Ectodermal cell (in vitro differentiated cells): ENCODE measurements at regions not wholly inside any gene's neighbourhood (a gene's known extent, or its start where the extent isn't known, plus 50 kb on each side); places are given as distances from the start of the nearest gene placed in this dataset.

Experiments used
- H3K27ac ChIP-seq: 2 replicates; pipeline ENCODE4 v1.7.0; 2013; ENCODE audit warnings: mild to moderate bottlenecking, low read depth, low read length; ENCODE audit not compliant: insufficient read depth, poor library complexity, severe bottlenecking
- H3K27me3 ChIP-seq: 2 replicates; pipeline ENCODE4 v1.7.0; 2013; ENCODE audit warnings: mild to moderate bottlenecking, low read length; ENCODE audit not compliant: insufficient read depth, control insufficient read depth, poor library complexity, severe bottlenecking
- H3K36me3 ChIP-seq: one replicate; pipeline ENCODE4 v1.7.0; 2013; ENCODE audit warnings: low read length; ENCODE audit not compliant: control insufficient read depth, insufficient read depth
- H3K4me1 ChIP-seq: one replicate; pipeline ENCODE4 v1.7.0; 2013; ENCODE audit warnings: low read length; ENCODE audit not compliant: control insufficient read depth, insufficient read depth
- H3K4me3 ChIP-seq: 2 replicates; pipeline ENCODE4 v1.7.0; 2013; ENCODE audit warnings: low read depth, low read length, control low read depth; ENCODE audit not compliant: insufficient read depth
- H3K9me3 ChIP-seq: 2 replicates; pipeline ENCODE4 v1.7.0; 2013; ENCODE audit warnings: mild to moderate bottlenecking, low read length, moderate library complexity; ENCODE audit not compliant: control insufficient read depth
- WGBS, 2 experiments: methylation state at CpG; one replicate each; pipeline ENCODE4 v1.1.7; 2013; ENCODE audit warnings: missing lambda C conversion rate in 2 of 2; 5-methylcytosine and 5-hydroxymethylcytosine counted together

DNA sequence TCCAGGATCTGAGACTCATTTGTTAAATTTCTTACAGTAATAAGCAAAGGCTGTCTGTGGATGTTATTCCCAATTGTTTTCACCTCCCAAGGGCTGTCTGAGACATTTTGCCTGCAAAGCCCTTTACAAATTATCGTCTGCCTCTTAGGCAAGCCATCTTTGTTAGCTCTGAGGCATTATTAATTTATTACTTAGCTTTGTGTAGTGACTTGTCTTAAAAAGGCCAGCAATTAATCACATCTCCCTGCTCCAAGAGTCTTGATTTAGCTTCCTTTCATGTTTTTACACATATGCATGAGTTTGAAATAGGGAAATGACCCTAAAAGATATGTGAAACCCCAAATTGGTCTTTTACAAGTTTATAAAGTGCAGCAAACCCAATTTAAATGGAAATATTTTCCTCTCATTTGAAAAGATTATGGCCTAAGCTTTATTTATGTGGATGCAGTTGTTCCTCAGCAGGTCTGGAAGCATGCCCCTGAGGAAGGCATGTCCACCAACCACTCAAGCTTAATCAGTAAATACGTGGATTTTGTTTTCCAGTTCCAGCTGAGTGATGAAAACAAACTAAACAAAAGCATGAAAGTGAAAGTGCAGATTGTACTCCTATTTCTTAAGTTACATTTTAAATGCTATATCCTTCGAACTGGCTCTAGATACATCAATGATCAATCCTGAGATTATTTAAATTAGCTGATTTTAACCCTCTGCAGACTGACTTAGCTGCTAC is 173.6 kb upstream of the LNX1 start:
- 93 to 98% methylated on average over 3 of the region's 3 CpGs for WGBS, 2 experiments
- no peaks in the 10 kb centered on the region for H3K4me1 ChIP-seq
- H3K4me3 ChIP-seq = no peak overlapping the region
- no peak overlapping the region for H3K27ac ChIP-seq
- H3K36me3 ChIP-seq = no peaks in the 10 kb centered on the region
- H3K9me3 ChIP-seq = no peaks in the 10 kb centered on the region
- H3K27me3 ChIP-seq = no peaks in the 10 kb centered on the region

DNA sequence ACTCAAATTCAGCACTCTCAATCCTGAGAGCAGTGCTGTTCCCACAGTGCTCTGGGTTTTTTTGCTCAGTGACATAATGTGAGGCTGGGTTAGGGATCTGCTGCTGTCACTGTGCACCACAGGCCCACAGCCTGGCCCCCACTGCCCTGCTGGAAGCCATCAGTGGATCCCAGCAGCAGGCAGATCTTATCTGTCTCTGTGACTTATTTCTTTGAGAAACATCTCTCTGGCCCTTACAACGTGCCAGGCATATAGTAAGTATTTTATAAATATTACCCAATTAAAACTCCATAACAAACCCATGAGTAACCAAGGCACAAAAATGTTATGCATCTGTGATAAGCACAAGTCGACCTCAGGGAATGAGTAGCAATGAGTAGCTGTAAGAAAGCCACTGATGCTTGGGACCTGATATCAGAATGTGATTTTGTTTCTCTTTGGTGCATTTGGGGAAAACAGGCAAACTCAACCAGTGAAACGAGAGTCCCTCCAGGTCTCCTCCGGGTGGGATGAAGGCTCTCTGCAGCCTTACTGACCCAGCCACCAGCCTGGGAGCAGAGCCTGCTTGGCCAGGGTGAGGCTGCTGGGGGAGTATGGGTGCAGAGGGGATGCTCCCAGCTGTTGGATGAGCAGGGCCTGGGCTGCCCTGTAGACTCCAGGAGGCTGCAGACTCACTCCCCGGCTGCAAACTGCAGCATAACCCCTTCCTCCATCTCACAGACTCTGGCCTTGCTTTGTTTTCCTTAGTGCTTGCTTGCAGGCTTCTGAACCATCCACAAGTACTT is 172.7 kb upstream of the LNX1 start:
- Histone ChIP-seq H3K27me3 (no peaks in the 10 kb centered on the region), H3K4me3 (no peak overlapping the region), H3K36me3 (no peaks in the 10 kb centered on the region), H3K27ac (no peak overlapping the region), H3K9me3 (no peaks in the 10 kb centered on the region), H3K4me1 (no peaks in the 10 kb centered on the region)
- 75 to 83% methylated on average over 4 to 5 of the region's 5 CpGs for WGBS, 2 experiments

DNA sequence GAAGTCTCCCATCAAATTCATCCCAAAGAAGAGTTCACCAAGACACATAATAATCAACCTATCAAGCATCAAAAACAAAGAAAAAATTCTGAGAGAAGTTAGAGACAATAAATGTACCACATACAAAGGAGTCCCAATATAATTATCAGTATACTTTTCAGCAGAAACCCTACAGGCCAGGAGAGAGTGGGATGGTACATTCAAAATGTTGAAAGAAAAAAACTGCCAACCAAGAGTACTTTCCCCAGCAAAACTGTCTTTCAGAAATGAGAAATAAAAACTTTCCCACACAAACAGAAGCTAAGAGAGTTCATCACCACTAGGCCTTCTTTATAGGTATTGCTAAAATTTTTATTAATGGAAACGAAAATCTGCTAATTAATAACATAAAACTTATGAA is 164.4 kb upstream of the LNX1 start:
- H3K4me1 ChIP-seq = no peaks in the 10 kb centered on the region
- no peaks in the 10 kb centered on the region for H3K27me3 ChIP-seq
- H3K27ac ChIP-seq = no peak overlapping the region
- H3K9me3 ChIP-seq = no peaks in the 10 kb centered on the region
- no peaks in the 10 kb centered on the region for H3K36me3 ChIP-seq
- no peak overlapping the region for H3K4me3 ChIP-seq
- WGBS, 2 experiments = no CpG with 5 or more reads among the region's 1 CpG

DNA sequence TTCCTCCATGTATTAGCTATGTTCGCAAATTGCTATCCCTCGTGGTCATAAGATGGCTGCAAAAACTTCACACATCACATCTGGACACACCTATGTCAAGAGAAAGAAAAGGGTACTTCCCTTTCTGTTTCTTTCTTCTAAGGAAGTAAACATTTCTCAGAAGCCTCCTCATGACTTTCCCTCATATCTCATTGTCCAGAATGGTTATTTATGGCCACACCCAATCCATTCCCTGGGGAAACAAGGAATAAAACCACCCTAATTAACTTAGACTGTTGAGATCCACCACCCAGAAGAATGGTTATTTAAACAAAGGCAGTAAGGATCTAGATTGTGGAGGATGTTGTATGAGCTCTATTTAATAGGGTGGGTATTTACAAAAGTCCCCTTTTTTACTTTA is 160.8 kb upstream of the LNX1 start:
- 88 to 92% methylated on average over 1 of the region's 2 CpGs for WGBS, 2 experiments

DNA sequence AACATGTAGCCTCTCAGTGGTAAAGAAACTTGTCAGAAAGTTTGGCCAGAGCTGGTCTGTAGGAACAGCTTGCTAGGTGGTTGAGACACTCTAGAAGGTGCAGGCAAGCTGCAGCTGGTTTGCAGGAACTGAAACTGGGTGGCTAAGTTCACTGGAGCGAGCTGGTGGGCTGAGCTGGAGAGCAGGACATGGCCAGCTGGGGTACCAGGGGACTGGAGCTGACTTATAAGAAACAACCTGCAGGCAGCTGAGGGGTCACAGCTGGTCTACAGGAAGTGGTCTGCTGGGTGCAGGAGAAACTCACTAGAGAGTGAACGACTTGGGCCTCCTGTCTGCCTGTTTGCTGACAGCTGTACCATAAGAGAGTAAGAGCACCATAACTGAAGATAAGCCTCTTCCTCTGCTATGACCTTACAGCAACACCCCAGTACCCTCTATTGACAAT is 157.1 kb upstream of the LNX1 start:
- H3K4me3 ChIP-seq = no peak overlapping the region
- WGBS, 2 experiments = 87 to 88% methylated on average over 2 of the region's 2 CpGs
- H3K27ac ChIP-seq = no peak overlapping the region
- H3K4me1 ChIP-seq = no peaks in the 10 kb centered on the region
- H3K36me3 ChIP-seq = no peaks in the 10 kb centered on the region
- H3K27me3 ChIP-seq = no peaks in the 10 kb centered on the region
- H3K9me3 ChIP-seq = no peaks in the 10 kb centered on the region

More for the DNA sequence above, 160.8 kb upstream of the LNX1 start:
- Histone ChIP-seq H3K4me3 (no peak overlapping the region), H3K27ac (no peak overlapping the region), H3K4me1 (no peaks in the 10 kb centered on the region), H3K36me3 (no peaks in the 10 kb centered on the region), H3K9me3 (no peaks in the 10 kb centered on the region), H3K27me3 (no peaks in the 10 kb centered on the region)

DNA sequence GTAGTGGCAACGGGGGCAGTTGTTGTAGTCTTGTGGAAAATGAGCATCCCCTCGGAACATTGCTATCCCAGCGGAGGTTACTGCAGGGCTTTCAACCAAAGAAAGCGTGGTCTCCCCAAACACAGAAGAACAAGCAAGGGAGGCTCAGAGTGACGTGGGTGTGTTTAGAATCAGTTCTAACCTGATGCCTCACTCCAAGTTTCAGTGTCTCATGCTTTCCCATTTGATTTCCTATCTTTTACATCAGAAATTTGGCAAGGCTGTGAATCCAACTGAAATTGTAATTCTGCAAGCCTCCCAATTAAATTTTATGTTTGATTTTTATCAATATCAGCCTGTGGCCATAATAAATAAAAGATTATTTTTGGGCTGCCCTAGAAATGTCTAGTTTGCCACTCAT is 156.1 kb upstream of the LNX1 start:
- 93 to 97% methylated on average over 5 of the region's 5 CpGs for WGBS, 2 experiments
- Histone ChIP-seq H3K36me3 (no peaks in the 10 kb centered on the region), H3K9me3 (no peaks in the 10 kb centered on the region), H3K4me1 (no peaks in the 10 kb centered on the region), H3K4me3 (no peak overlapping the region), H3K27ac (no peak overlapping the region), H3K27me3 (no peaks in the 10 kb centered on the region)

DNA sequence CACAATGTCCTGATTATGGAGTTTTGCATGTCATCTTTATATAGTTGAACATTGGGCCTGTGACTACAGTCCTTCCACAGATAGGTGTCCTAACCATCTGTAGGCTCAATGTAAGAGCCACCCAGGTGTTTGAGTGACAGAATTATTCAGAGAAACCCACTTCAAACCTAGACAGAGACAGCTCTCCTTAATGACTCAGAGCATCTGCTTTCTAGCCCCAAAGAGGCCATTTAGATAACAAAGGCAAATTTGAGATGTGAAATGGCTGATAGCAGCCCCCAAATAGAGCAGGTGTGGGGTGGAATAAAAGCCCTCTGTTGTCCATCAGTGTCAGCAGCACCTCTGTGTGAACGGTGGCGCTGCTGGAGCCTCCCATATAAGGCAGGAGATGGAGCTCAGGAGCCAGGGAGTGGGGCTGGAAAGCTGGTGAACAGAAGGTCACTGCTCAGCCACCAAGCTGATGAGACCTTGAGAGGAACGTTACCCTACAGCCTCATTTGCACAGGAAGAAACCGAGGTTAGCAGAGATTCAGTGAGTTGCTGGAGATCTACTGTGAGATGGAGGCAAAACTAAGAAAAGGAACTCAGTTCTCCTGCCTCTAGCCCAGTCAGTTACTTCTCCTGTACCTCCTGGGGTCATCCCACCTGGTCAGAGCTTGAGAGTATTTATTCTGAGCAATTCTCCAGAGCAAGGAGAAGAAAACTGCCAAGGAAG is 153.3 kb upstream of the LNX1 start:
- no peak overlapping the region for H3K27ac ChIP-seq
- no peak overlapping the region for H3K4me3 ChIP-seq
- H3K27me3 ChIP-seq = no peaks in the 10 kb centered on the region
- 66 to 69% methylated on average over 4 of the region's 4 CpGs for WGBS, 2 experiments
- H3K4me1 ChIP-seq = no peaks in the 10 kb centered on the region
- no peaks in the 10 kb centered on the region for H3K9me3 ChIP-seq
- H3K36me3 ChIP-seq = no peaks in the 10 kb centered on the region

DNA sequence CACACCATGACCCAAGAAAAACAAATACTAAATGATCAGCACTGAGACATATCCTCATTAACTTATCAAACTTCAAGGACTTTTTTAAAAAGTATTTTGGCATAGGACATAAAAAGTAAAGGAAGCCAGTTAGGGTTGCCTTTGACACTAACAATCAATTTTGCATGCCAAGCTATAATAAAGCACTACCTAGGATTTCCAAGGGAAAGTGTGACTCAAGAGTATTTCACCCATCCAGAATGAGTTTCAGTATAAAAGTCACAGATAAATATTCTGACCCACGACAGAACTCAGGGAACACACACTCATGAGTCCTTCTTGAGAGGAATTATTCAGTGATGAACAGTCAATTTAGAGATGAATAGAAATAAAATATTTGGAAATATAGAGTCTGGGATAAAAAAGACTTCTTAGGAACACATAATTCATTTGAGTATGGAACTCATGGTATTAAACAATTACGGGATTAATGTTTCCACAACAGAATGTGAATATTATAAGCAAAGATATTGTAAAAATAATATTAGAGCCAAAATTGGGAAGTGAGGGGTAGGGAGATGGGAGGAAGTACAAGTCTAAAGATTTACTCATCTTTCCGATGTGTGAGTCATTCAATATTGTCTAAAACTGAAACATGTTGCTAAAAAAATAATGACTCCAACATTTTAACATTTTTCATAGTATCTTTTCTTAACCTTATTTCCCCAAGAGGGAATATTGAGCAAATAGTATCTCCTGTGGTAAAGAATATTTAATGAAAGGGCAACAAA is 143.5 kb upstream of the LNX1 start:
- no peaks in the 10 kb centered on the region for H3K4me1 ChIP-seq

DNA sequence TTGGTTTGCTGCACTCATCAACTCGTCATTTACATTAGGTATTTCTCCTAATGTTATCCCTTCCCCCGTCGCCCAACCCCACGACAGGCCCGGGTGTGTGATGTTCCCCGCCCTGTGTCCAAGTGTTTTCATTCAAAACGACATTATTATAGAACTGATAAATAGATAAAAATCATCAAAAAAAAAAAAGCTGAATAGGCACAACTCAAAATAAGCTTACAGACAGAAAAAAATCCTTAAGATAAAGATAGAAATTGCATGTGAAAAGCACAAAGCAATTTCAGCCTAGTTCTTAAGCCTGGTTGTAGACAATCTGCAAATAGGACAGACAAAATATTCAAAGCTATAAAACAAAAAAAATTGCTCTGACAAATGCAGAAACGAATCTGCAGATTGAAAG is 142.9 kb upstream of the LNX1 start:
- Histone ChIP-seq H3K27me3 (no peaks in the 10 kb centered on the region), H3K36me3 (no peaks in the 10 kb centered on the region), H3K27ac (no peak overlapping the region), H3K9me3 (no peaks in the 10 kb centered on the region), H3K4me3 (no peak overlapping the region), H3K4me1 (no peaks in the 10 kb centered on the region)
- 87 to 93% methylated on average over 5 to 6 of the region's 8 CpGs for WGBS, 2 experiments

More for the DNA sequence above, 143.5 kb upstream of the LNX1 start:
- H3K27me3 ChIP-seq = no peaks in the 10 kb centered on the region
- no peak overlapping the region for H3K4me3 ChIP-seq
- H3K36me3 ChIP-seq = no peaks in the 10 kb centered on the region
- 90 to 91% methylated on average over 2 of the region's 3 CpGs for WGBS, 2 experiments
- no peaks in the 10 kb centered on the region for H3K9me3 ChIP-seq
- no peak overlapping the region for H3K27ac ChIP-seq
